DMS79 (cell line): ENCODE measurements at regions not wholly inside any gene's neighbourhood (a gene's known extent, or its start where the extent isn't known, plus 50 kb on each side); places are given as distances from the start of the nearest gene placed in this dataset.
A peak's percentile ranks its signal among the peaks of the same experiment; 100 is the strongest.
"Not testable (repeated sequence)": the region's sequence is repeated elsewhere in the genome, so short reads cannot be mapped to it uniquely, and the experiment has no call there.

ENCODE experiments used
- DNase-seq: peaks from one replicate; lab custom pipeline; 2025; lab: John Stamatoyannopoulos, UW

DNA sequence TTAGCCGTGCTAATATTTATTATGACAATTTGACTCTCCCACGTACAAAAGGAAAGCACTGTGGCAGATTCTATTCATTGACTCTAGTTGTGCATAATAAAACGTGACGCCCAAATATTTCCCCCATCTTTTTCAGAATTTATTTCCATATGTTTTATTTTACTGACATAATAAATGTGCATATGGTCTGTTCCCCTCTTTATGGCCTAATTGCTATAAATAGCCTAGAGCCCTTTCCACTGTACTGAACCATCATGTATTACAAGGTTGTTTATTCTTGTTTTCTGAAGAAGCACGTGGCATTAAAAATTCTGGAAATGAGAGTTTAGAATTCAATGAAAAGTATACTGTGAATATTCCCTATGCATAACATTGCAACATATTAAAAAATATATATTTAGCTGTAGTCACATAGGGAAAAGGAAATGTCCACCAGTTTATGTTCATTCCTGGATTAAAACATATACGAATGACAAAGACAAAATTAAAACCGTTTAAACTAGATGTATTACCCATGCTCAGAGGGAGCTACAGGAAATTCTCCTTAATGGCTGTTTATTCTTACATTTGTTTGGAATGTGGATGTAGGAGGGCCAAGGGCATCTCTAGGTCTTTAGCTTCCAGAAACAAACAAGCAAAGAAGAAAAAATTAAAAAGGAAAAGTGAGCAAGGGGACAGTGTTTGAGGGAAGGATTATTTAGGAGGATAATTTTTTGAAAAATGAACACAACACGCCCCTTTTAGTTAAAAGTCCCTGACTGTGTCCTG lies 122.1 kb upstream of the MMADHC start:
- DNase-seq = no peak

DNA sequence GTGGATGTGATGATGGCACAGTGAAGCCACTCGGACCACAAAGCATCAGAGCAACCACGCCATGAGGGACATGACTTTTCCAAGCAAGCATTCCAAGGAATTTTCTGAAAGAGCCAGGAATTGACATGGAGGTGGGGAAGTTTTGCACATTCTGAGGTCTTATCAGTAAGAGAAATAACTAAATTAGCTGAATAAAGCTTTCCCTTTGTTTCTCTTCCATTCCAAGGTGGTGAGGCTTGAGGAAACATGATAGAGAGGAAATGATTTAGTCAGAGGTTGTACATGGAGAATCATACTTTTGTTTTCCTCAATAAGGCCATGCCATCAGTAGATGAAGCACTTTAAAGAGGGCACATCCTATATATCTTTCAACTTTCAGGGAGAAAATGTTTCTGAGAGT lies 115.7 kb upstream of the MMADHC start:
- no peak for DNase-seq

DNA sequence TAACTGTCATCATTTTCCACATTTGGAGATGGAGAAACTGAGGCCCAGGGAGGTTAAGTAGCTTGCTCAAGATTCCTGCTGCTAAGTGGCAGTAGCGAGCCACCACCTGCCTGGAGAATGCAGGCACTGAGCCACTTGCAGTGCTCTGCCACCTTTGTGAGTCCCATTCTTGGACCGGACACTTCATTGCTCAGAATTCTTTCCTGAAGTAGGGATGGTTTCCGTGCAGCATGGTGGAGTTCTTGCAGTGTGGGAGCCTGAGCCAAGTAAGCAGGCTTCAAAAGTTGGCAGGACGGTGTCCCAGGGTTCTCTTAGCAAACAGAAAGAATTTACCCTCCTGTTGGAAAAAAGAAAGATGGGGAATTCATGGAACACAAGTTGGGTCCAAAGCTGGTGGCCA lies 115.0 kb upstream of the MMADHC start:
- no peak for DNase-seq

DNA sequence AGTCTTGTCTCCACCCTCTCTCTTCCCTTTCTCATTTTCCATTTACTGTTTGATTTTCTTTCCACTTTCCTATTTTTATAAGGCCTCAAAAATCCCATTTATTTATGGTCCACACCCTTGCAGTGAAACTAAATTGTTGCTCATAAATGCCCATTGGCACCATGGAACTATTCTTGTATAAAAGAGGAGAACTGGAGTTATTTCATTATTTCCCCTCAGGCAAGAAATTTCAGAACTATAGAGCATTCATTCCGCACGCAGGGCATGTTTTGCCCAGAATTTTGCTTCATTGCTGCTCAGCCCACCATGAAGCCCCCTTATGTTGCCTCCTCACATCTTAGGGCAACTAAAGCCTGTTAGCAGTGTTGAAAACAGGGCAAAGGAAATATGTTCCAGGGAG lies 113.7 kb upstream of the MMADHC start:
- DNase-seq = no peak

DNA sequence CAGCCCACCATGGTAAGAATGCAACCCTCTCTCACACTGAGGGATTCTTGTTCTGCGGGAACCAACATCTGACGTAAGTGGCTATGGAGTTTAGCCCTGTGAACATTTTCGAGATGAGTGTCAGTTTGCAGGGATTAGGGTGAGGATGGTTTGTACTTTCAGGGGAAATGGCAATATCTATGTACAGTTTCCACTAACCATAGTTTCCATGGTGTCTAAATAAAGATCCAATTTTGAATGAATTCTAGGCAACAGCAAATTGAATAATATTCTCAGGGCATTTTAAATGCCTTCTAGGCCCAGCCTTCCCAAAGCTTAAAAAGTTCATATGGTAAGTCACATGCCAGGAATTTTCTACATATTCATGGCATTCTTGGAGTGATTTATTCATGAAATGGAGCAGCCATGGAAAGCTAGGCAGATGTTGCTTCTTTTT lies 105.4 kb upstream of the MMADHC start:
- no peak for DNase-seq

DNA sequence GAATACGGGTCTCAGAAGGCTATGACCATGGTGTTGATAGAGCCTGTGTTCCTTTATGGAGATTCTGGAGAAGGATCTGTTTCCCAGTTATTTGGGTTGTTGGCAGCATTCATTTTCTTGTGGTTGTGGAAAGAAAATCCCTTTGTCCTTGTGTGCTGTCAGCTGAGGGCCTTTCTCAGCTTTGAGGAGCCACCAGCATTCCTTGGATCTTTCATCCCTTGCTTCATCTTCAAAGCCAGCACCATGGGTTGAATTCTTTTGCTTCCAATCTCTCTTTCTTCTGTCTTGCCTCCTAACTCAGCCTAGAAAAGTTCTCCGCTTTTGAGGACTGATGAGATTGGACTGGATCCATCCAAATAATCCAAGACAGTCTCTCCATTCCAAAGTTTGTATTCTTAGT lies 103.2 kb upstream of the MMADHC start:
- no peak for DNase-seq

DNA sequence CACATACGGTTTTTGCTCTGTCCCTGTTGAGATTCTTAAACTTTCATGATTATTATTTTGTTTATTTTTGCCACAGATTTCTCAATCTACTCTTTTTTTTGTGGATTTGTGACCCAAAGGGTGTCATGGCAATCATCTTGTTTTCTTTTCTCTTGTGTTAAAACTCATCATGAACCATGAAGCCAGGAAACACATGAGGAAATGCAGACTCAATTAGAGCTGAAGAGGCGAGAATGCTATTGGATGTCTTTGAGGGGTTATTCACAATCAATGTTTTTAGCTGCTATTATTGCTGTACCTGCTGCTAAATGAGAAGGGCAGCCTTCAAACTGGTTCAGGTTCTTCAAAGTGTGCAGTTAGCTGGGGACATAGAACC lies 99.5 kb upstream of the MMADHC start:
- no peak for DNase-seq

DNA sequence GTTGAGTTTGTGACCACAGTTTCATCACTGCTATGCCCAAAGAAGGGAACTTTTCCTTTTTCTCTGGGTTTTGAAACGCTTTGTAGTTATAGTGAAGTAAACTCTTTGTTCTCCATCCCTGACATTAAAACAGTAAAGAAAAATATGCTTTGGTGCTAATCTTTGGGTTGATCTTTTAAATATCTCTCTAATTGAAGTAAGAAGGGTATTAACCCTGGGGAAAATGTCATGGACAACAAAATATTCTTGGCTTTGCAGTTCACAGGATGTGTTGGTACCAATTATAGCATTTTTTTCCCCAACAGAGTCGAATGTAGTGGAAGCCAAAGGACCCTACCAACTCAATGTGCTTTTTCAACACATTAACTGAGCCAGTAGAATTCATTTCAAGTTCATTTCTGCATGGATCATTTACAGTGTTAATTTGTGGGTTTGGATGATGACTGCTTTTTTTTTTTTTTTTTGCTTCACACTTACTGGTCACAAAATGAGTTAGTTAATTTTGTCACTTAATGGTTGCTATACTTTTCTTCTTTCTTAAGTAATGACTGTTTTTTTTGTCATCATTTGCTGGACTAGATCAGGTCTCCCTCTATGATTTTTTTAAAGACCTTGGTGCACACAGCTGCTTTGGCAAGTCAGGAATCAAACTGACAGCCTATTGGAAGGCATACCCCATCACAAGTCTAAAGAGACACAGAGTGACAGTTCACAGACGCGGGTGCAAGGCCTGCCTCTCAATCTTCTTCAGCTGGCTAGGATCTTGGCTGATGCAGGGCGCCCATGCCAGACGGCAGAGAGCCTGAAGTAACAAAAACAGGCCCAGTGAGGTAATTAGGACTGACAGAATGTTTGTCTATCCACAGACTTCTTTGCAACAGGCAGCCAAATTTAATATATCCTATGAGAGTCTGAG lies 98.8 kb upstream of the MMADHC start:
- no peak for DNase-seq

DNA sequence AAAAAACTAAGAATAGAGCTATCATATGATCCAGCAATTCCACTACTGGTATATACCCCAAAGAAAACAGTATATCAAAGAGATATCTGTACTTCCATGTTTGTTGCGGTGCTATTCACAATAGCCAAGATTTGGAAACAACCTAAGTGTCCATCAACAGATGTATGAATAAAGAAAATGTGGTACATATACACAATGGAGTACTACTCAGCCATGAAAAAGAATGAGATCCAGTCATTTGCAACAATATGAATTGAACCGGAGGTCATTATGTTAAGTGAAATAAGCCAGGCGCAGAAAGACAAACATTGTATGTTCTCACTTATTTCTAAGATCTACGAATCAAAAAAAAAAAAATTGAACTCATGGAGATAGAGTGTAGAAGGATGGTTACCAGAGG lies 97.8 kb upstream of the MMADHC start:
- DNase-seq = not testable (repeated sequence)

DNA sequence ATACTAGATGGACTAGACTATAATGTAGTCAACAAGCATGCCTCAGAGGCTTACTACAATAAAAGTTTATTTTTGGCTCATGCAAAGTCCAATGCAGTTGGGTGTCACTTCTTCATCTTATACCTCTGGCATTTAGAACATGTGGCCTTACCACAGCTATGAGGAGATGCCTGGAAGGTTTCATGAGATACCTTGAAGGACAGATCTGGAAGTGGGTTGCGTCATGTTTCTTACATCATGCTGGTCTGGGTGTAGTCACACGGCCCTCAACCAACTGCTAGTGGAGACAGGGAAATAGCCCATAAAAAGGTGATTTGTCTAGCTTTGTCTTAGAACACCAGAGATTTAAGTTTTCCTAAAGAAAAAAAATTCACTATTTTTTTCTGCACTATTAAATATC lies 91.7 kb upstream of the MMADHC start:
- no peak for DNase-seq

DNA sequence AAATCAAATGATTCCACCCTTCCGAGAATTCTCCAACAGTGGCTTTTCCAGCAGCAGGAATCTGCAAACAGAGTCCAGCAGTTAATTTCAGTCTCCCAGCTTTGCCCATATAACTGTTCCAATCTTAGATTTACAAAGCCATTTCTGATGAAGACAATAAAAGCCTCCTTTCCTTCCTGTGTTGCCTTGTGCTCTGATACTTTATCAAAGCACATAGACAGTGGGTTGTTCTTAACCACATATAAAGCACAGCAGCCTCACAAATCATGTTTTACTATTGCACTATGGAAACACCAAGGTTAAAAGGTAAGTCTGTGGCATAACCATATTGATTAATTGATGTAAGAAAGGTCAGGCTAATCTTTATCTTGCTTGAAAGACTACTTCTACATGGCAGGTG lies 89.8 kb upstream of the MMADHC start:
- no peak for DNase-seq

DNA sequence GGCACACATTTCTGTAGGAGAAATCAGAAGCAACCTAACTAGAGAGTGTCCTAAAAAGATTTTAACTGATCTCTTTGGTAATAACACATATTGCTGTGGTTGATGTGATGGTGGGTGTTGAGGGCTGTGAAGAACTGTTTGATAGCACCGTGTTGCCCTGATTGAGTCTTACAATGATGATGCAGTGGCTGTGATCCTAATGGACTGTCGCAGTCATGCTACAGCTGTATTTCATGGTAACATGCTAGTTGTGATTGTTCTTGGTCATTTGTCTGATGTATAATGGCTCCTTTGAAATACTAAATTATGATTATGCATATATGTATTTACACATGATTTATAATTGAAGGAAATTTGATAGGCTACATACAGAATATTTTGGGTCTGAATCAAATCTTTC lies 82.5 kb upstream of the MMADHC start:
- DNase-seq = no peak

DNA sequence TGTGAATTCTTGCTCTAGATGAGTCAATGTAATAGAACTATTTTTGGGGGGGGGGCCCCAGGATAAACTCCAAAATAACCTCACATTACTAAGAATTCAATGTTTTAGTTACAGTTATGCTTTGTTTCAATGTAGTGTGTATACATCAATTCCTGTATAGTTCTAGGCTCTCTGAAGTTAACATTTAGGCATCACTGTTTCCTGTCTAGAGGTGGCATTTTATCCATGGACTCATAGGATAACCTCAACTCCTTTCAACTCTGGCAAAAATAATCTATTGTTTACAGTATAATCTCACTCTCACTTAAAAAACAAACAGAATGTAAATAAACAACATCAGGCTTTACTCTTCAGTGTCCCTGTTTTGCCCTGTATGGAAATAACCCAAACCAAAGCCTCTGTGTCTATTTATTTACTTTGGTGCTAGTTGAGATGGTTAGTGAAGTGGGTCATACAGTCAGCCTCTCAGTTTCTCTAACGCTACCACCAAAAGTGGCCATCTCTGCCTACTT lies 79.3 kb upstream of the MMADHC start:
- no peak for DNase-seq

DNA sequence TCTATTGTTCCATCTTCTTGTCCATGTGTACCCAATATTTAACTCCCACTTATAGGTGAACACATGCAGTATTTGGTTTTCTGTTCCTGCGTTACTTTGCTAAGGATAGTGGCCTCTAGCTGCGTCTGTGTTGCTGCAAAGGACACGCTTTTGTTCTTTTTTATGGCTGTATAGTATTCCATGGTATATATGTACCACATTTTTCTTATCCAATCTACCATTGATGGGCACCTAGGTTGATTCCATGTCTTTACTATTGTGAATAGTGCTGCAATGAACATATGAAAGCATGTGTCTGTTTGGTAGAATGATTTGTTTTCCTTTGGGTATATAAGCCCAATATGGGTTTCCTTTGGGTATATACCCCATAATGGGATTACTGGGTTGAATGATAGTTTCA lies 77.3 kb upstream of the MMADHC start:
- DNase-seq = no peak

DNA sequence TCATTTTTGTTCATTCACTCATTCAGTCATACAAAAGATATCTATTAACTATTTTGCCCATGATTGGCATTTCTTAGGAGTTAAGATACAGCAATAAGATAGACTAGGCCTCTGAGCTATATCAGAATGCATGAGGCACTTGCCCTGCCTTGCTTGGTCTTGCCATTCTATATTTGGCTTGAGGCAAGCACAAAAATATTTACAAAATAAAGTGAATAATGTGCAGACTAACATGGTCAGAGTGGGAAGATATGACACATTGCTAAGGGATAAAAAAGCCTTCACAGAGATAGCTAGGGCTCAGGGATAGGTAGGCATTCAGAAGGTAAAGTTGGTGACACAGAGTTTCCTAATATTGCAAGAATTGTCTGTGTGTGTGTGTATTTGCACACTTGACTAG lies 75.0 kb upstream of the MMADHC start:
- no peak for DNase-seq

DNA sequence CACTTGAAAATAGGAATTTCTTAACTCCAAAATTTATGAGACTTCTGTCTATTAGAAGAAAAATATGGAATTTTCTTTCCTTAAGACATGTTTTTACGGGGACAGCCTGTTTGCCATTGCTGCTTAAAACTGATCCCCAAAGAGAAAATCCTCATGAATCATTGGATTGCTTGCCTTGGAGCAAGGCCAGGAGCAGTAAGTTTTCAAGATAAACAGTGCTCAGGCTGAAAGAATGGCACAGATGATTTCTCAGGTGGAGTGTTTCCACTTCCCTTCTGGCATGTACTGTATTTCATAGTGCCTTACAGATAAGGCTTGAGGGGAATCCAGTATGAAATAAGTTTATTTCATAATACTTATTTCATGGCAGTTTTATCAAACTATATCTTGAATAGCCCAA lies 74.3 kb upstream of the MMADHC start:
- DNase-seq = peak; percentile 31

DNA sequence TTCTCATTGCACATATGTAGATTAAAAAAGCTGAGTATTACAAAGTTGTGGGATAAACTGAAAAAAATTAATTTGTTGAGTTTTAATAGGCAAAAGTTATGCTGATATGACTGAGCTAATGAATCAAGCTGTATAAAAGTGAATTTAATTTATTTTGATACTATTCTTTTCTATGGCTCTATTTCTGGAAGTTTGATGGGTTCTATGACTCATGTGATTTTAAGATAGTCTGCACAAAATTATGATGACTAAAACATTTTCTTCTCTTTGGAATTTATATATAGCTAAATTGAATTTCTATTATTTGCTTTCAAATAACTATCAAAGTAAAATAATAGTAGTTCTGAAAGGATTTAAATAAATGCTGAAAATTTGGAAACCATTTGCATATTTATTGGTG lies 71.0 kb upstream of the MMADHC start:
- no peak for DNase-seq

DNA sequence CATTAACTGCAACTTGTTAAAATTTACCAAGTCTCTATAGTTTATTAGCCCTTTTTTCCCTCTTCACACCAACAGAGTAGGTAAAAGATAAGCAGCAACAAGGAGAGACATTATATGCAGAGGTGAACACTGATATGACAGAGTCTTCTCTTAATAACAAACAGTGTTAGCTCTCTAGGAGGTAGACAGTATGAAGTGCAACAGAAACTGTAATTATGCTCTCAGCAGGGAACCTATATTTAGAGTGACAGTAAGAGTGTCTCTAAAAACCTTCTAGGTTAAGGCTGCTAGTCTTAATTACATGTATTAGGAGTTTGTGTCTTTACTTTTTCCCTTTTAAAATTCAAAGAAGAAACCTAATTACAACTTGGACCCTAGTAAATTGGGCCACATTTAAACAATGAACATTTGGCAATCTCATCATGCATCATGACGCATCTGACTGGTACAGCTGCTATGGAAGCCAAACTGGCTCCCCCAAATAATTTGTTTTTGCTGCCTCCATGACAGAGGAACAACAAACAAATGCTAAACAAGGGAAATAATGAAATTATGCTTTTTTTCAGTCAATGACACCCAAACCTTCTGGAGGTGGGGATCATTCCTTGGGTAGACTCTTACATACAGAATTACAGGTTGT lies 69.9 kb upstream of the MMADHC start:
- no peak for DNase-seq

DNA sequence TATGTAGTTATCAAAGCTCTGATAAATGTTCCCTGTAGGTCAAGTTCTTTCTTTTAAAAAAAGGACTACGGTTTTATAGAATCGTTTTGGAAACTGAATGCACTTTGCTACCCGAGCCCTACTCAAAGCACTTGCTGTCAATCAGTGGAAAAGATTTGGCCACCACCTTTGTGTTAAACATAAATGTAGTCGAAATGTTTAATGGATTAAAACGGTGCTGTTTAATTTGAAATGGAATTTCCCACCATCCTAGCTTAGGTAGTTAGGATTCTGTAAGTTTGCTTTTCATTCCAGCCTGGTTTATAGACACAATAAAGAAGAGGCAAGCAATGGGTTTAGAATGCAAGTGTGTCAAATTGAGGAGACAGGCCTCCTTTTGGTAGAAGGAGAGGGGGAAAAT lies 69.4 kb upstream of the MMADHC start:
- no peak for DNase-seq

DNA sequence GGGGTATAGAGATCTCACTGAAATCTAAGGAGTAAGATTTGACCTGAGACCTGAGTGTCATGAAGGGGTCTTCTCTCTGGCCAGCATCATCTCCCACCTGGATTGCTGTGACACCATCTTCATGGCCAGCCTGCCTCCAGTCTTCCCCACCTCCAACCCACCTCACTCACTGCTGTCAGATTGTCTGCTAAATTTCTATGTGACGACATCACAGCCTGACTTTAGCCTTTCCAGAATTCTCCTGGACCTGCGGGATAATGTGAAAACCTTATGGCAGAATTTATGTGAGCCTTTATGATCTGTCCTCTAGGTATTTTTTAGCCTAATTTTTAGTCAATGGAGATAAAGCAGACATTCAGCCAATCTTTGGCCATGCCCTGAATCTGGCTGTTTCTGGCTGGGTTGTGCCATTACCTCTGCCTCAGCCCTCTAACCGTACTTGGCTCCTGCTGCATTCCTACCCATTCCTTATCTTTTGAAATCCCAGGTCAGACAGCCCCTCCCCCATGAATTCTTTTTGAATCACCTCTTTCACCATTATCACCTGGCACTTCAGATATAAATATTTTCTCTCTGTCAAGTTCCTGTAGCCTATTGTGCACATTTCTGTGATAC lies 66.4 kb upstream of the MMADHC start:
- DNase-seq = no peak

DNA sequence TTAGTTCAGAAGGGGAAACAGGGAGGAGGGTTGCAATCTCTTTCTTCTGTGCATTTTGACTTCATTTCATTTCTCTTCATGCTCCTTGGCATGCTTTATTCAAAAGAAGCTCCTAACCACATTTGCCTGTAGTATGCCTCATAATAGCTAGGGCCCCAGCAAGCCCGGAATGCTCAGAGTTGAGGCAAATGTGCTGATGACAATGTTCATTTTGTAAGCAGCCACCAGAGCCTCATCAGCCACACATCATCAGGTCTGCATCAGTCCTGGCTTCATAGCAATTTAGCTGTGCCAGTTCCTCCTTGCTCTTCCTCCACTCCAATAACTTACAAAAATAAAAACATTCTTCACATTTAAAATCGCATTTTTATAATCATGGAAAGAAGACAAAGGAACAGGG lies 65.4 kb upstream of the MMADHC start:
- no peak for DNase-seq

DNA sequence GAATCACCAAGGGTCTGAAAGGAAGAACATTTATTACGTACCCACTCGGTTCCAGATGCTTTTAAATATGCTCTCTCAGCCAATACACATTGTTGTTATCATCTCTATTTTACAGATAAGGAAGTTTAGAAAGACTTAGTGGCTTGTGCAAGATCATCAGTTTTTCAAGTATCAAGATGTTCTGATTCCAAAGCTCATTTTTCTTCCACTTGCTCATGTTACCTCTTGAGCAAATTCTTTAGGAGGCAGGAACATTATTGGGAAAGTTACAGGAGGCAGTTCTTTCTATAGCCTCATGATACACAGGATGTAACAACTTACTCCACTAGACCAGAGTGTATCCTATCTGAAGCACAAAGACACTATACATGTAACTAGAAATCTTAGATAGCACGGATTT lies 65.0 kb upstream of the MMADHC start:
- DNase-seq = no peak
